Endothelial cell of umbilical vein (primary cell): ENCODE measurements at regions not wholly inside any gene's neighbourhood (a gene's known extent, or its start where the extent isn't known, plus 50 kb on each side); places are given as distances from the start of the nearest gene placed in this dataset.

Source experiments
- CTCF ChIP-seq, 2 donors: IDR thresholded peaks; 1 replicate in 1 of 2; 2 replicates in 1 of 2; pipeline ENCODE4 v1.5.1; 2011; ENCODE audit warnings: low read length in 2 of 2, mild to moderate bottlenecking in 2 of 2, moderate library complexity in 2 of 2, control low read depth in 1 of 2, inconsistent platforms in 1 of 2, low read depth in 1 of 2; ENCODE audit not compliant: insufficient read depth in 1 of 2; ENCODE audit errors: extremely low read depth in 1 of 2
- EZH2 ChIP-seq: IDR thresholded peaks from 2 replicates; pipeline ENCODE4 v1.6.1; 2012; ENCODE audit warnings: borderline replicate concordance, low read depth, mild to moderate bottlenecking, moderate library complexity, low read length, inconsistent platforms; ENCODE audit not compliant: severe bottlenecking
- MYC ChIP-seq: IDR thresholded peaks from one replicate; pipeline ENCODE4 v1.6.1; 2011; ENCODE audit warnings: mild to moderate bottlenecking, low read depth, low read length
- POLR2A ChIP-seq: IDR thresholded peaks from 2 replicates; pipeline ENCODE4 v1.6.1; 2012; ENCODE audit warnings: low read depth, mild to moderate bottlenecking, control low read depth, low read length
- POLR2AphosphoS5 ChIP-seq: IDR thresholded peaks from 2 replicates; pipeline ENCODE4 v1.6.1; 2012; ENCODE audit warnings: low read depth, mild to moderate bottlenecking, control low read depth, low read length, moderate library complexity; ENCODE audit not compliant: insufficient read depth

- TF ChIP-seq MYC (no peak), POLR2A (no peak), EZH2 (no peak), CTCF (IDR thresholded peaks at IDR 0.05; ENCODE audit: extremely low read depth in 1 of 2, insufficient read depth in 1 of 2, low read depth in 1 of 2, low read length in 2 of 2) (no peak), POLR2AphosphoS5 (no peak)
These were observed 565.8 kb upstream of the COBL start for GRCh38 chr7:51882412-51882811.
